Natural killer cell (primary cell): ENCODE measurements at regions not wholly inside any gene's neighbourhood (a gene's known extent, or its start where the extent isn't known, plus 50 kb on each side); places are given as distances from the start of the nearest gene placed in this dataset.

Experiments used
- ATAC-seq, 3 donors: fragments of 150-1000 bp in 2 of 3; fragments of 200-7000 bp in 1 of 3; cut with Tn5 transposase; 1 replicate in 1 of 3; 2 replicates in 2 of 3; pipeline ENCODE4 v1.10.0; 2021; ENCODE audit warnings: mild to moderate bottlenecking in 2 of 3, moderate library complexity in 2 of 3
- DNase-seq, 2 donors: peaks; one replicate each; pipeline versions ENCODE4 v3.0.0 to v3.0.0-alpha.2; 2013 to 2021; ENCODE audit warnings: mixed read lengths in 1 of 2
- H3K27ac ChIP-seq: one replicate; pipeline ENCODE4 v1.5.1; 2013; ENCODE audit warnings: mild to moderate bottlenecking, low read length
- H3K27me3 ChIP-seq: one replicate; pipeline ENCODE4 v1.6.1; 2013; ENCODE audit warnings: low read length; ENCODE audit not compliant: control insufficient read depth, insufficient read depth
- H3K36me3 ChIP-seq: one replicate; pipeline ENCODE4 v1.6.1; 2013; ENCODE audit warnings: low read length; ENCODE audit not compliant: control insufficient read depth, insufficient read depth
- H3K4me1 ChIP-seq: one replicate; pipeline ENCODE4 v1.6.1; 2013; ENCODE audit warnings: low read length; ENCODE audit not compliant: control insufficient read depth, insufficient read depth
- H3K4me3 ChIP-seq: one replicate; pipeline ENCODE4 v1.5.1; 2013; ENCODE audit warnings: low read length
- H3K9me3 ChIP-seq: one replicate; pipeline ENCODE4 v1.6.1; 2013; ENCODE audit warnings: low read length; ENCODE audit not compliant: control insufficient read depth, insufficient read depth
- H3K27ac Mint-ChIP-seq, 2 donors: one replicate each; pipeline ENCODE4 v1.8.0; 2022; ENCODE audit warnings: mild to moderate bottlenecking in 2 of 2, mixed read lengths in 2 of 2, moderate library complexity in 1 of 2
- H3K27me3 Mint-ChIP-seq, 2 donors: one replicate each; pipeline ENCODE4 v1.8.0; 2022; ENCODE audit warnings: low read depth in 2 of 2, mixed read lengths in 2 of 2
- H3K36me3 Mint-ChIP-seq: one replicate; pipeline ENCODE4 v1.8.0; 2022; ENCODE audit warnings: mixed read lengths
- H3K4me1 Mint-ChIP-seq, 2 donors: one replicate each; pipeline ENCODE4 v1.8.0; 2022; ENCODE audit warnings: mixed read lengths in 2 of 2
- H3K4me3 Mint-ChIP-seq: one replicate; pipeline ENCODE4 v1.8.0; 2022; ENCODE audit warnings: mild to moderate bottlenecking, moderate library complexity, mixed read lengths
- H3K9me3 Mint-ChIP-seq, 2 donors: one replicate each; pipeline ENCODE4 v1.8.0; 2022; ENCODE audit warnings: mixed read lengths in 2 of 2
- WGBS: methylation state at CpG from one replicate; pipeline ENCODE4 v1.1.7; 2013; ENCODE audit warnings: missing lambda C conversion rate; ENCODE audit not compliant: insufficient coverage; 5-methylcytosine and 5-hydroxymethylcytosine counted together
- intact Hi-C: fragments of 100-400 bp; cut with micrococcal nuclease; formaldehyde crosslinking; loops from one replicate; pipeline ENCODE4 v1.14.2; 2022
- TF ChIP-seq, protein P1 (sequence below): fragments of 200-600 bp; IDR thresholded peaks from one replicate; pipeline ENCODE4 v1.8.0; 2022; ENCODE audit warnings: antibody characterized with exemption

DNA sequence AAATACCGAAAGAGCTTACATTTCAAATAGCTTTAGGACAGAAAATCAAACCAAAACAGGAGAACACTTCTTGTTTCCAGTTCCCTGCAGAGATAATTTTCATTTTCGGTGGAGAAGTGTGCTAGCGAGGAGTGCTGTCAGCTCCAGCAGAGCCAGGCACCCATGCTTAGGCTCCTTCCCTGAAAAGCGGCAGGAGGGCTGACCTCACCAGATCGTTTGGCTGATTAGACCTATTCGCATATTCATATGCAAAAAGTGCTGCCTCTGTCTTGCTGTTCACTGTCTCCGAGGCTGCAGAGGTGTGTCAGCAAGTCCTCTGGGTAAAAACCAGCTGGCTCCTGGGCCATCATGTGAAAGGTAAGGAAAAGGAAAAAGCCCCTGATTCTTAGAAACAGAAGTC lies 225.8 kb upstream of the COPS8 start:
- Histone ChIP-seq H3K4me3 (no peak overlapping the region), H3K27ac (no peak overlapping the region), H3K4me1 (no peaks in the 10 kb centered on the region), H3K27me3 (no peaks in the 10 kb centered on the region), H3K9me3 (no peaks in the 10 kb centered on the region), H3K36me3 (no peaks in the 10 kb centered on the region)
- peaks cover 4 to 14% of the 10 kb centered on the region in 2 donors for H3K27me3 Mint-ChIP-seq
- intact Hi-C loops: no loop called here
- H3K4me1 Mint-ChIP-seq: no peaks in the 10 kb centered on the region
- 86% methylated on average over 7 of the region's 7 CpGs for WGBS
- H3K27ac Mint-ChIP-seq: no peak overlapping the region
- H3K36me3 Mint-ChIP-seq: no peaks in the 10 kb centered on the region
- no peaks in the 10 kb centered on the region for H3K9me3 Mint-ChIP-seq
- TF ChIP-seq, protein P1, sequence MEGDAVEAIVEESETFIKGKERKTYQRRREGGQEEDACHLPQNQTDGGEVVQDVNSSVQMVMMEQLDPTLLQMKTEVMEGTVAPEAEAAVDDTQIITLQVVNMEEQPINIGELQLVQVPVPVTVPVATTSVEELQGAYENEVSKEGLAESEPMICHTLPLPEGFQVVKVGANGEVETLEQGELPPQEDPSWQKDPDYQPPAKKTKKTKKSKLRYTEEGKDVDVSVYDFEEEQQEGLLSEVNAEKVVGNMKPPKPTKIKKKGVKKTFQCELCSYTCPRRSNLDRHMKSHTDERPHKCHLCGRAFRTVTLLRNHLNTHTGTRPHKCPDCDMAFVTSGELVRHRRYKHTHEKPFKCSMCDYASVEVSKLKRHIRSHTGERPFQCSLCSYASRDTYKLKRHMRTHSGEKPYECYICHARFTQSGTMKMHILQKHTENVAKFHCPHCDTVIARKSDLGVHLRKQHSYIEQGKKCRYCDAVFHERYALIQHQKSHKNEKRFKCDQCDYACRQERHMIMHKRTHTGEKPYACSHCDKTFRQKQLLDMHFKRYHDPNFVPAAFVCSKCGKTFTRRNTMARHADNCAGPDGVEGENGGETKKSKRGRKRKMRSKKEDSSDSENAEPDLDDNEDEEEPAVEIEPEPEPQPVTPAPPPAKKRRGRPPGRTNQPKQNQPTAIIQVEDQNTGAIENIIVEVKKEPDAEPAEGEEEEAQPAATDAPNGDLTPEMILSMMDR: no peak
- no peak overlapping the region for H3K4me3 Mint-ChIP-seq
- DNase-seq (no peak), ATAC-seq (no peak)

DNA sequence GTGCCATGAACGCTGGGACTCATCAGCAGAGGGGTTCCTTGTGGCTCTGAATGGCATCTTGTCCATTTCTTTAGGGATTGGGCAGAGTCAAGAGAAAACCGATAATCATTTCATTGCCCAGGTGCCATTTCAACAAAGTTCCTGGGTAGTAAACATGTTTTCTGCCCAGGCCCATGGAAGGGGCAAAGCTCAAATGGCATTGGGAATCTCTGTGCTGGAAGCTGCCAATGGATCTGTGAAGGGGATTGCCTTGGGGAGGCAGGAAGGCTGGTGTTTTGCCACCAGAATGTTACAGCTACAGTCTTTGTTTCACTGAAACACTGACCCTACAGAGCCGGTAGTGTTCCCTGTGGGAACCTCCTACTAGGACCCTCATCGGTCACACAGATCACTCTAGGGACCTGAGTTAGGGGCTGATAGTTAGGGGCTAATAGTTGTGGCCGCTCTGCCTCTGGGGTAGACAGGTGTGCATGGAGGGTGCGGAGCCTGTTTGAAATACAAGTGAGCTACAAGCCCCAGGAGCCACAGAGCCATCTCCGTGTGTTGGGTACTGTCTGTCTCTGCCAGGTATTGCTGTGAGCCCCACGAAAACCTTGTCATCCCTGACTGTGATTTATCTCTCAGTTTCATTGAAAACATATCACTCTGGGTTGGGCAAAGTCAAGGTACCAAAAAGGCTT lies 224.4 kb upstream of the COPS8 start:
- Histone ChIP-seq H3K36me3 (no peaks in the 10 kb centered on the region), H3K4me1 (no peaks in the 10 kb centered on the region), H3K9me3 (no peaks in the 10 kb centered on the region), H3K27ac (no peak overlapping the region), H3K27me3 (no peaks in the 10 kb centered on the region), H3K4me3 (no peak overlapping the region)
- no peak for ATAC-seq
- H3K27ac Mint-ChIP-seq: no peak overlapping the region
- no peaks in the 10 kb centered on the region for H3K9me3 Mint-ChIP-seq
- 85% methylated on average over 8 of the region's 8 CpGs for WGBS
- H3K27me3 Mint-ChIP-seq: peaks cover 6 to 9% of the 10 kb centered on the region in 2 donors
- H3K4me3 Mint-ChIP-seq: no peak overlapping the region
- DNase-seq: no peak
- TF ChIP-seq, protein P1: no peak
- intact Hi-C loops: no loop called here
- H3K36me3 Mint-ChIP-seq: no peaks in the 10 kb centered on the region
- H3K4me1 Mint-ChIP-seq: no peaks in the 10 kb centered on the region

DNA sequence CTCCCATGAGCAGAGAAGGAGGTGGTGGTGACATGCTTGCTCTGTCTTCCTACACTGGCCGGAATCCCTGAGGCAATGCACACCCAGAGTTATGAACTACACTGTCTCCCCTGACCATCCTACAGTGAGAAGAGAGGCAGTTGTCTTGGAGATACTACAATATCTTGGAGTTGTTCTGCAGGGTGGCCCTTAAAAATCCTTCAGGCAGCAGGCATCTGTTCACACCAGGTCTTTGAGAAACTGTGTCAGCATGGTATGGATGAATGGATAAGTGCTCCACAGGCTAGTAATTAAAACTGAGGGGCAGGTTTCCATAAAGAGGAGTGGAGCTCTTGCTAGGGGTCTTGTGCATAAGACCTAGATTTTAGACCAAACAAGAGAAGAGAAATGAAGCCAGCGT lies 223.7 kb upstream of the COPS8 start:
- Histone ChIP-seq H3K9me3 (no peaks in the 10 kb centered on the region), H3K4me1 (no peaks in the 10 kb centered on the region), H3K36me3 (no peaks in the 10 kb centered on the region), H3K27me3 (no peaks in the 10 kb centered on the region), H3K27ac (no peak overlapping the region), H3K4me3 (no peak overlapping the region)
- no peaks in the 10 kb centered on the region for H3K36me3 Mint-ChIP-seq
- ATAC-seq (no peak), DNase-seq (no peak)
- no peaks in the 10 kb centered on the region for H3K9me3 Mint-ChIP-seq
- peaks cover 6 to 15% of the 10 kb centered on the region in 2 donors for H3K27me3 Mint-ChIP-seq
- TF ChIP-seq, protein P1: no peak
- H3K4me1 Mint-ChIP-seq: no peaks in the 10 kb centered on the region
- no peak overlapping the region for H3K27ac Mint-ChIP-seq
- intact Hi-C loops: no loop called here
- WGBS: 61% methylated on average over 1 of the region's 2 CpGs
- no peak overlapping the region for H3K4me3 Mint-ChIP-seq

DNA sequence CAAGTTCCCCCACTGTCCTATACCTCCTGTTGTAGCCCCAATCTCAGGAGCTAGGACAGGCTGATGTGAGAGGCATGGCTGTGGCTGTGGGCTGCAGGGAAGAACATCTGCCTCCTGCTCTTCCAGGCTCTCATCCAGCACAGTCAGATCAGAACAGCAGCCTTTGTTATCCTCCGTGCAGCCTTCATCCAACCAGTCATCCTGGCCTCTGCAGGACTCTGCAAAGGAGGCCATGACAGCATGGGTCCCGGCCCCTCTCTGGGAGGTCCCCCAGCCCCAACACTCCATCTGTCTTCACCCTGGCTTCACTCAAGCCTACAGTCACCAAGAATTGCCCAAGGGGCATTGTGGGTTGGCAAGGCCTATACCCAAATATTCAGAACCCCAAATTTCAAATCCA lies 223.2 kb upstream of the COPS8 start:
- Histone ChIP-seq H3K36me3 (no peaks in the 10 kb centered on the region), H3K27ac (no peak overlapping the region), H3K27me3 (no peaks in the 10 kb centered on the region), H3K9me3 (peaks cover under 1% of the 10 kb centered on the region), H3K4me3 (no peak overlapping the region), H3K4me1 (no peaks in the 10 kb centered on the region)
- H3K36me3 Mint-ChIP-seq: no peaks in the 10 kb centered on the region
- intact Hi-C loops: no loop called here
- no peak for ATAC-seq
- H3K4me1 Mint-ChIP-seq: no peaks in the 10 kb centered on the region
- no peak overlapping the region for H3K27ac Mint-ChIP-seq
- no peak for DNase-seq
- H3K9me3 Mint-ChIP-seq: no peaks in the 10 kb centered on the region
- H3K27me3 Mint-ChIP-seq: peaks cover 6 to 18% of the 10 kb centered on the region in 2 donors
- H3K4me3 Mint-ChIP-seq: no peak overlapping the region
- TF ChIP-seq, protein P1: no peak
- WGBS: 81% methylated on average over 2 of the region's 2 CpGs
